MCF 10A (cell line): ENCODE measurements at regions not wholly inside any gene's neighbourhood (a gene's known extent, or its start where the extent isn't known, plus 50 kb on each side); places are given as distances from the start of the nearest gene placed in this dataset.

Source experiments
- BruUV-seq: library from RNA; stranded (reverse); fragments of 400-500 nt; replicated peaks from 2 replicates; lab custom pipeline; 2021; lab: Mats Ljungman, UMichigan
- CTCF ChIA-PET: fragments of 300-600 bp; sonication (Branson Sonifier 250); formaldehyde crosslinking; extraction: SDS; loops from one replicate; lab custom pipeline; 2021; ENCODE audit warnings: antibody characterized with exemption, inconsistent platforms; lab: Yijun Ruan, JAX
- POLR2A ChIA-PET: fragments of 300-600, 350-650 bp; sonication (Branson Sonifier 250); formaldehyde crosslinking; extraction: SDS; loops from one replicate; lab custom pipeline; 2020; ENCODE audit warnings: antibody characterized with exemption, inconsistent platforms; lab: Yijun Ruan, JAX
- DNase-seq: peaks from one replicate; pipeline ENCODE4 v3.0.0-alpha.2; 2018; ENCODE audit not compliant: unreplicated experiment
- H3K27ac Mint-ChIP-seq: one replicate; pipeline ENCODE4 v1.8.0; 2022; ENCODE audit warnings: mild to moderate bottlenecking, low read depth, mixed read lengths; ENCODE audit not compliant: unreplicated experiment
- H3K27me3 Mint-ChIP-seq: one replicate; pipeline ENCODE4 v1.8.0; 2022; ENCODE audit warnings: mixed read lengths; ENCODE audit not compliant: insufficient read depth, unreplicated experiment
- H3K36me3 Mint-ChIP-seq: one replicate; pipeline ENCODE4 v1.8.0; 2022; ENCODE audit warnings: mild to moderate bottlenecking, moderate library complexity, mixed read lengths; ENCODE audit not compliant: insufficient read depth, unreplicated experiment
- H3K4me1 Mint-ChIP-seq: one replicate; pipeline ENCODE4 v1.8.0; 2022; ENCODE audit warnings: mixed read lengths; ENCODE audit not compliant: insufficient read depth, unreplicated experiment
- H3K4me3 Mint-ChIP-seq: one replicate; pipeline ENCODE4 v1.8.0; 2022; ENCODE audit warnings: mild to moderate bottlenecking, moderate library complexity, mixed read lengths; ENCODE audit not compliant: unreplicated experiment
- H3K9me3 Mint-ChIP-seq: one replicate; pipeline ENCODE4 v1.8.0; 2022; ENCODE audit warnings: mixed read lengths; ENCODE audit not compliant: unreplicated experiment
- CTCF ChIP-seq: fragments of 200-600 bp; IDR thresholded peaks from one replicate; pipeline ENCODE4 v1.8.0; 2022; ENCODE audit warnings: antibody characterized with exemption, mild to moderate bottlenecking; ENCODE audit not compliant: unreplicated experiment
- intact Hi-C: fragments of 100-400 bp; cut with micrococcal nuclease; formaldehyde crosslinking; loops from 2 replicates; pipeline ENCODE4 v1.14.1; 2022

GRCh38 chr20:22977047-22977785 lies 57.9 kb upstream of the SSTR4 start:
- intact Hi-C loops, result no loop called here
- Mint-ChIP-seq H3K4me1 (no peaks in the 10 kb centered on the region), H3K9me3 (no peaks in the 10 kb centered on the region), H3K4me3 (no peak overlapping the region), H3K27ac (no peak overlapping the region), H3K27me3 (peaks cover 12% of the 10 kb centered on the region), H3K36me3 (no peaks in the 10 kb centered on the region)
- DNase-seq, result no peak
- TF ChIP-seq CTCF, result no peak
- no TSS peak for BruUV-seq
- CTCF ChIA-PET, result interaction anchor here (0.6 to 1.5 kb wide), 5 partner anchors 16 to 53 kb away, joined by 3 to 4 read pairs (median 3); no protein-coding TSS in a partner anchor
- POLR2A ChIA-PET, result interaction anchor here (1.2 kb wide), 1 partner anchor 61 kb away, joined by 3 read pairs; no protein-coding TSS in a partner anchor

GRCh38 chr20:22984008-22984407 lies 51.1 kb upstream of the SSTR4 start:
- no peaks in the 10 kb centered on the region for H3K4me1 Mint-ChIP-seq
- peaks cover 12% of the 10 kb centered on the region for H3K27me3 Mint-ChIP-seq
- no peaks in the 10 kb centered on the region for H3K9me3 Mint-ChIP-seq
- no peak overlapping the region for H3K27ac Mint-ChIP-seq
- CTCF ChIA-PET, result interaction anchor here (0.7 to 2.0 kb wide), 3 partner anchors 9 to 255 kb away, joined by 3 to 9 read pairs (median 5); no protein-coding TSS in a partner anchor
- H3K4me3 Mint-ChIP-seq, result no peak overlapping the region
- no peak for DNase-seq
- intact Hi-C loops, result no loop called here
- POLR2A ChIA-PET, result no interaction called here
- no TSS peak for BruUV-seq
- H3K36me3 Mint-ChIP-seq, result no peaks in the 10 kb centered on the region
- TF ChIP-seq CTCF, result no peak

GRCh38 chr20:22984606-22985005 lies 50.5 kb upstream of the SSTR4 start:
- intact Hi-C loops, result no loop called here
- BruUV-seq, result no TSS peak
- no peak for TF ChIP-seq CTCF
- CTCF ChIA-PET, result interaction anchor here (2.0 kb wide), 1 partner anchor 10 kb away, joined by 9 read pairs; no protein-coding TSS in a partner anchor
- no peaks in the 10 kb centered on the region for H3K9me3 Mint-ChIP-seq
- no peak for DNase-seq
- H3K36me3 Mint-ChIP-seq, result no peaks in the 10 kb centered on the region
- no peak overlapping the region for H3K27ac Mint-ChIP-seq
- H3K4me3 Mint-ChIP-seq, result no peak overlapping the region
- POLR2A ChIA-PET, result no interaction called here
- H3K4me1 Mint-ChIP-seq, result no peaks in the 10 kb centered on the region
- H3K27me3 Mint-ChIP-seq, result peaks cover 12% of the 10 kb centered on the region

GRCh38 chr20:22985239-22985778 lies 49.8 kb upstream of the SSTR4 start:
- no peak for DNase-seq
- no peak overlapping the region for H3K27ac Mint-ChIP-seq
- POLR2A ChIA-PET, result interaction anchor here (1.1 kb wide), 1 partner anchor 244 kb away, joined by 5 read pairs; no protein-coding TSS in a partner anchor
- no peak for TF ChIP-seq CTCF
- H3K27me3 Mint-ChIP-seq, result peaks cover 9% of the 10 kb centered on the region
- H3K4me1 Mint-ChIP-seq, result no peaks in the 10 kb centered on the region
- H3K36me3 Mint-ChIP-seq, result no peaks in the 10 kb centered on the region
- no peaks in the 10 kb centered on the region for H3K9me3 Mint-ChIP-seq
- intact Hi-C loops, result no loop called here
- no TSS peak for BruUV-seq
- CTCF ChIA-PET, result interaction anchor here (2.0 kb wide), 1 partner anchor 10 kb away, joined by 9 read pairs; no protein-coding TSS in a partner anchor
- no peak overlapping the region for H3K4me3 Mint-ChIP-seq
